ENCODE measurements at regions not wholly inside any gene's neighbourhood (a gene's known extent, or its start where the extent isn't known, plus 50 kb on each side); places are given as distances from the start of the nearest gene placed in this dataset.

DNA sequence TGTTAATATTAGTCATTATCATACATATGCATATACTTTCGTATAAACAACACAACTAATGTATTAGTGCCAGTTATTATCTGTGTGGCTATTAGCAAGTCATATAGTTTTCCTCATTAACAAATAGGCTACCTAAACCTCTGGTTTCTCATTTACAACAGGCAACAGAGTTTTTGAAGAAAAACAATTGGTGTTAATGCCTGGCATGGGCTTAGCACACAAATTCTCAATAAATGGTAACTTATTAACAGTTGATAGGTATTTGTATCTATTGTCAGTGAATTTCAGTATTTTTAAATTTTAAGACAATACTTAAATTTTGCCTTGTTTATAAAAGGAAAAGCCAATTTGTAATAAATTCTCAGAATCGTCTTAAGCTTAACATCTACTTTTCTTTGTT lies 182.5 kb downstream of the PMAIP1 start:
- DNase-seq (ENCODE audit: low read depth), result no peak
- no peak overlapping the region for H3K4me3 ChIP-seq (ENCODE audit: control insufficient read depth, low read depth, low read length)
- TF ChIP-seq, protein P1, sequence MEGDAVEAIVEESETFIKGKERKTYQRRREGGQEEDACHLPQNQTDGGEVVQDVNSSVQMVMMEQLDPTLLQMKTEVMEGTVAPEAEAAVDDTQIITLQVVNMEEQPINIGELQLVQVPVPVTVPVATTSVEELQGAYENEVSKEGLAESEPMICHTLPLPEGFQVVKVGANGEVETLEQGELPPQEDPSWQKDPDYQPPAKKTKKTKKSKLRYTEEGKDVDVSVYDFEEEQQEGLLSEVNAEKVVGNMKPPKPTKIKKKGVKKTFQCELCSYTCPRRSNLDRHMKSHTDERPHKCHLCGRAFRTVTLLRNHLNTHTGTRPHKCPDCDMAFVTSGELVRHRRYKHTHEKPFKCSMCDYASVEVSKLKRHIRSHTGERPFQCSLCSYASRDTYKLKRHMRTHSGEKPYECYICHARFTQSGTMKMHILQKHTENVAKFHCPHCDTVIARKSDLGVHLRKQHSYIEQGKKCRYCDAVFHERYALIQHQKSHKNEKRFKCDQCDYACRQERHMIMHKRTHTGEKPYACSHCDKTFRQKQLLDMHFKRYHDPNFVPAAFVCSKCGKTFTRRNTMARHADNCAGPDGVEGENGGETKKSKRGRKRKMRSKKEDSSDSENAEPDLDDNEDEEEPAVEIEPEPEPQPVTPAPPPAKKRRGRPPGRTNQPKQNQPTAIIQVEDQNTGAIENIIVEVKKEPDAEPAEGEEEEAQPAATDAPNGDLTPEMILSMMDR (conservative IDR thresholded peaks at IDR 0.05; ENCODE audit: control insufficient read depth, insufficient read depth, low read depth, low read length), result no peak

DNA sequence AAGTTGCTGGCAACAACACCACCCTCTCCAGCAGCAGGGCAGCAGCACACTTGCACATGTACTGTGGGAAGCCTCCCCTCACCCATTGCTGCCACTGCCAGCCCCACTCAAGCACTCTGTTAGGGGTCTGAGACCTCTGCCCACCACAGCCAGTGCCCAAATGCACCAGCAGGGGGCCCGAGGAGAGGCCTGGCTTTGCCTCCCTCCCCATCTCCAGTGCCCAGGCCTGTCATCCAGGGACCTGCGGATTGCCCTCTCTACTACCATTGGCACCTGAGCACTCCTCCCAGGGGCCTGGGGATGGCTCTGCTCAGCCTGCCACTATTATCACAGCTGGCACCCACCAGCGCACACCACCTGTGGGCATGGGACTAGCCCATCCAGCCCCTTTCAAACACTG lies 175.7 kb downstream of the PMAIP1 start:
- TF ChIP-seq, protein P1 (conservative IDR thresholded peaks at IDR 0.05; ENCODE audit: control insufficient read depth, insufficient read depth, low read depth, low read length), result no peak
- no peak overlapping the region for H3K4me3 ChIP-seq (ENCODE audit: control insufficient read depth, low read depth, low read length)
- DNase-seq (ENCODE audit: low read depth), result no peak

DNA sequence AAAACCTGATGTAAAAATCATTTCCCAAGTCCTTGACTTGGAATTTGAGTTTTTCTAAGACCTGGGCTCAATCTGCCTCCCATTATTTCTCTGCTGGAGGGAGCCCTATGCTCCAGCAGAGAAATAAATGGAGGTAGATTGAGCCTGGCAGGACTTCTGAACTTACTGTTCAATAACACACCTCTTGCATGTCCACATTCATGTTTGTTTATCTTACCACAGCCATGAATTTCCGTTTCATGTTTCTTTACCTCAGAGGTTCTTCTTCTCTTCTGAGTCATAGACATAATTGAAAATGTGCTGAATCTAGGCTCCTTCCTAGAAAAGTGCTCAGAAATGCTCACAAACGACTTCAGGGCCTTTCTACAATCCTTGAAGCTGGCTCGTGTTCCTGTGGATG lies 170.8 kb downstream of the PMAIP1 start:
- H3K4me3 ChIP-seq (ENCODE audit: control insufficient read depth, low read depth, low read length), result no peak overlapping the region
- peak; percentile 14 for DNase-seq (ENCODE audit: low read depth)
- TF ChIP-seq, protein P1 (conservative IDR thresholded peaks at IDR 0.05; ENCODE audit: control insufficient read depth, insufficient read depth, low read depth, low read length), result no peak

DNA sequence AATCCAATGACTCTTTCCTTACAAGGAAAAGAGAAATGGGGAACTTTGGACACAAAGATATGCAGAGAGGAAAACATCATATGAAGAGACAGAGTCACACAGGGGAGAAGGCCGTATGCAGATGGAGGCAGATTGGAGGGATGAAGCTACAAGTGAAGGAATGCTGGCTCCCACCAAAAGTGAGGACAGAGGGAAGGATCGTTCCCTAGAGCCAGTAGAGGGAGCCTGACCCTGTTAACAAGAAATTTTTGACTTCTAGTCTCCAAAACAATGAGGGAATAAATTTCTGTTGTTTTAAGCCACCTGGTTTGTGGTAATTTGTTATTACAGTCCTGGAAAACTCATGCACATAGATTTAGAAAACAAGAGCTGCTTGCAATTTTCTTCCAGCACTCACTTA lies 169.3 kb downstream of the PMAIP1 start:
- TF ChIP-seq, protein P1 (conservative IDR thresholded peaks at IDR 0.05; ENCODE audit: control insufficient read depth, insufficient read depth, low read depth, low read length), result peak; percentile 17
- no peak overlapping the region for H3K4me3 ChIP-seq (ENCODE audit: control insufficient read depth, low read depth, low read length)
- peak; percentile 7 for DNase-seq (ENCODE audit: low read depth)

DNA sequence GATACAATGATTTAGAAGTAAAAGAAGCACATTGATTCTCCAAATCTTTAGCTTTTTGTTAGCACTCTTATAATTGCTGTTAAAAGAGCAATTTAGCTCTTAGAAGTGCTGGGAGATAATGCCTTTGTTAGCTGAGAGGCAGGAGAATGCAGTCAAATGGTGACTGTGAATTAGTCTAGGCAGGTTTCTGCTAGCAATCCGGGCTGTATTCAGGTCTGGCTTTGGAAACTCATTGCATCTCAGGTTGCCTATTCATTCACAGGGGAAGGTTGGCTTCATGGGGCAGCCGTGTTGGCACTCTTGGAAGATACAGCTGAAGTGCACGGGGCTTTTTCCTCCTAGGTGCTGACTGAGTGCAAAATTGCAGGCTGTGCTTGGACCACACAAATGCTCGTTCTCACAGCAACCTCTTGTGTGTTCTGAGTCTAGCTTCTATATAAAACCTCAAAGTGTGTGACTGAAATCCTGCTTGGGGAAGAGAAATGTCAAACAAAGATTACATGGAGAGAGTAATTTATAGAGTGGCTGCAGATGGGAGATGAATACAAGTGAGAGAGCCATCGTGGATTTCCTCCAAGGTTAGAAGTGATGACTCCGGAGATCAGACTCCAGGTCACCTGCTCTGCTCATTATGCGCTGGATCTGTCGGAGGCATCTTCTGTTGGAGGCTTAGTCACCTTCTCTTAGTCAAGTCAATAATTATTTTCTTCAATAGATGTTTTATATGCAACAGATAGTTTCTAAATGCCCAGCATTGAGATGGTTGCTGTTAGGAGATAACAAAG lies 167.8 kb downstream of the PMAIP1 start:
- DNase-seq (ENCODE audit: low read depth), result peak; percentile 5
- H3K4me3 ChIP-seq (ENCODE audit: control insufficient read depth, low read depth, low read length), result no peak overlapping the region
- TF ChIP-seq, protein P1 (conservative IDR thresholded peaks at IDR 0.05; ENCODE audit: control insufficient read depth, insufficient read depth, low read depth, low read length), result no peak

DNA sequence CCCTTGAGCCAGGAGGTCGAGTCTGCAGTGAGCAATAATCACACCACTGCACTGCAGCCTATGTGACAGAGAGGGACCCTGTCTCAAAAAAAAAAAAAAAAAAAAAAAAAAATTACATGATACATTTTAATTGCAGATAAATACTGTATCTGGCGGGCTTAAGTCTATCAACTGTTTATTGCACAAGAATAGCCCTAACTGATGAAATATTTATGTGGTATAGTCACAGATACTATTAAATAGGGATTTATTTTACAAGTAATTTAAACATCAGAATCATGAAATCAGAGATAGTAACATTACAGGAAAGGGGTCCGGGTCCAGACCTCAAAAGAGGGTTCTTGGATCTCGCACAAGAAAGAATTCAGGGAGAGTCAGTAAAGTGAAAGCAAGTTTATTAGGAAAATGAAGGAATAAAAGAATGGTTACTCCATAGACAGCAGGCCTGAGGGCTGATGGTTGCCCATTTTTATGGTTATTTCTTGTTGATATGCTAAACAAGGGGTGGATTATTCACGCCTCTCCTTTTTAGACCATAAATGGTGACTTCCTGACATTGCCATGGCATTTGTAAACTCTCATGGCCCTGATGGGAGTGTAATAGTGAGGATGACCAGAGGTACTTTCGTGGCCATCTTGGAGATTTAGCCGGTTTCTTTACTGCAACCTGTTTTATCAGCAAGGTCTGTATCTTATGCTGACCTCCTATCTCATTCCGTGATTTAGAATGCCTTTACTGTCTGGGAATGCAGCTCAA lies 166.6 kb downstream of the PMAIP1 start:
- no peak overlapping the region for H3K4me3 ChIP-seq (ENCODE audit: control insufficient read depth, low read depth, low read length)
- no peak for DNase-seq (ENCODE audit: low read depth)
- TF ChIP-seq, protein P1 (conservative IDR thresholded peaks at IDR 0.05; ENCODE audit: control insufficient read depth, insufficient read depth, low read depth, low read length), result no peak
